ENCODE measurements at regions not wholly inside any gene's neighbourhood (a gene's known extent, or its start where the extent isn't known, plus 50 kb on each side); places are given as distances from the start of the nearest gene placed in this dataset.

DNA sequence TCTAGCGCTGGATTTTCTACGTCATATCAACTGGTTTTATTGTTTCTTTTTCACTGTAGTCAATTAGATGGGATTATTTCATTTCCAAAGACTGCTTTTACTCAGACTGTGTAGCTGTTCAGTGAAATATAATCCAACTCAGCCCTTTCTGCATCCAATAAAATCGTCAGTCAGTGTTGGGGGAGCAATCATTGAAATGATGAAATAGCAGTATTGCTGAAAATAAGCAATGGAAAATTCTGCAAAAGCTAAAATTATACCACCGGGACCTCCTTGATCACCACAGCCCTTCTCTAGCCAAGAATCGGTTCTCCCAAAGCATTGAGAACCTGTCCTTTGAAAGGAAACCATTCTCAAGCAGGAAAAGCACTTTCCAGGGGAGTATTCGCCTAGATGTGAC is 243.1 kb upstream of the TENM3 start:
- TF ChIP-seq, protein P1, sequence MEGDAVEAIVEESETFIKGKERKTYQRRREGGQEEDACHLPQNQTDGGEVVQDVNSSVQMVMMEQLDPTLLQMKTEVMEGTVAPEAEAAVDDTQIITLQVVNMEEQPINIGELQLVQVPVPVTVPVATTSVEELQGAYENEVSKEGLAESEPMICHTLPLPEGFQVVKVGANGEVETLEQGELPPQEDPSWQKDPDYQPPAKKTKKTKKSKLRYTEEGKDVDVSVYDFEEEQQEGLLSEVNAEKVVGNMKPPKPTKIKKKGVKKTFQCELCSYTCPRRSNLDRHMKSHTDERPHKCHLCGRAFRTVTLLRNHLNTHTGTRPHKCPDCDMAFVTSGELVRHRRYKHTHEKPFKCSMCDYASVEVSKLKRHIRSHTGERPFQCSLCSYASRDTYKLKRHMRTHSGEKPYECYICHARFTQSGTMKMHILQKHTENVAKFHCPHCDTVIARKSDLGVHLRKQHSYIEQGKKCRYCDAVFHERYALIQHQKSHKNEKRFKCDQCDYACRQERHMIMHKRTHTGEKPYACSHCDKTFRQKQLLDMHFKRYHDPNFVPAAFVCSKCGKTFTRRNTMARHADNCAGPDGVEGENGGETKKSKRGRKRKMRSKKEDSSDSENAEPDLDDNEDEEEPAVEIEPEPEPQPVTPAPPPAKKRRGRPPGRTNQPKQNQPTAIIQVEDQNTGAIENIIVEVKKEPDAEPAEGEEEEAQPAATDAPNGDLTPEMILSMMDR (IDR thresholded peaks at IDR 0.05) = no peak
- no peak for TF ChIP-seq POLR2AphosphoS5 (IDR thresholded peaks at IDR 0.05)
- TF ChIP-seq POLR2A (IDR thresholded peaks at IDR 0.05; ENCODE audit: low read depth) = no peak
- TF ChIP-seq EP300 (IDR thresholded peaks at IDR 0.05) = no peak

All from esophagus muscularis mucosa (tissue), 4 donors.